ENCODE measurements at regions not wholly inside any gene's neighbourhood (a gene's known extent, or its start where the extent isn't known, plus 50 kb on each side); places are given as distances from the start of the nearest gene placed in this dataset.

- no peak overlapping the region for H2BK5ac ChIP-seq (ENCODE audit: low read depth, low read length)
- H2BK15ac ChIP-seq (ENCODE audit: low read length), result no peak overlapping the region
- H3K9me3 ChIP-seq (ENCODE audit: insufficient read depth in 2 of 2, low read depth in 1 of 2, low read length in 1 of 2), result no peaks in the 10 kb centered on the region
- H4K5ac ChIP-seq (ENCODE audit: insufficient read length, low read depth, low read length), result no peak overlapping the region
- H3K4me3 ChIP-seq (ENCODE audit: extremely low read depth in 1 of 4, insufficient read depth in 2 of 4, low read depth in 3 of 4, low read length in 4 of 4), result no peak overlapping the region
- H4K8ac ChIP-seq (ENCODE audit: extremely low read depth, insufficient read depth, low read length), result no peak overlapping the region
- no peak overlapping the region for H3K4me2 ChIP-seq (ENCODE audit: insufficient read depth in 1 of 2, low read depth in 2 of 2, low read length in 2 of 2)
- FAIRE-seq (no peak), DNase-seq (ENCODE audit: low read depth in 1 of 2, low spot score in 2 of 2) (no peak)
- ChIA-PET CTCF (ENCODE audit: partially characterized antibody) (no interaction called here), POLR2A (ENCODE audit: partially characterized antibody) (no interaction called here)
- no peak overlapping the region for H3K9ac ChIP-seq (replicated peaks in 1 of 4; ENCODE audit: extremely low read depth in 1 of 4, low read depth in 3 of 4, low read length in 3 of 4)
- no peak overlapping the region for H2BK12ac ChIP-seq (ENCODE audit: low read depth, low read length)
- no peak overlapping the region for H3K14ac ChIP-seq (ENCODE audit: insufficient read length)
- no peak overlapping the region for H3K27ac ChIP-seq (ENCODE audit: low read depth, low read length)
- H3K36me3 ChIP-seq (ENCODE audit: control insufficient read depth in 2 of 4, insufficient read depth in 4 of 4, low read length in 3 of 4), result no peaks in the 10 kb centered on the region
- H4K91ac ChIP-seq (replicated peaks; ENCODE audit: insufficient read length, low read length), result no peak overlapping the region
- no peaks in the 10 kb centered on the region for H3K4me1 ChIP-seq (replicated peaks in 1 of 4; ENCODE audit: control insufficient read depth in 3 of 4, insufficient read depth in 4 of 4, low read length in 3 of 4)
- H2BK120ac ChIP-seq (replicated peaks; ENCODE audit: low read depth, low read length), result no peak overlapping the region
- H2AFZ ChIP-seq (ENCODE audit: low read length), result no peak overlapping the region
- WGBS, 2 experiments (ENCODE audit: extremely low coverage in 1 of 2, insufficient coverage in 1 of 2, insufficient read length in 1 of 2, insufficient replicate concordance in 2 of 2, low coverage in 1 of 2, low lambda C conversion rate in 2 of 2, missing lambda C conversion rate in 1 of 2), result 88% methylated on average over 3 of the region's 3 CpGs; no CpG with 5 or more reads in 1 of the 2 experiments
- no peaks in the 10 kb centered on the region for H3K79me1 ChIP-seq (ENCODE audit: low read depth, low read length)
- H3K79me2 ChIP-seq (ENCODE audit: control insufficient read depth in 1 of 2, insufficient read depth in 2 of 2, low read length in 2 of 2), result no peaks in the 10 kb centered on the region
- no peak overlapping the region for H2BK20ac ChIP-seq (ENCODE audit: low read length)
- no peak for TF ChIP-seq TBP (IDR thresholded peaks at IDR 0.05; ENCODE audit: low read depth, low read length)
- no peak for TF ChIP-seq NANOG (IDR thresholded peaks at IDR 0.05; ENCODE audit: insufficient read depth, low read depth, low read length, poor library complexity, severe bottlenecking)
- TF ChIP-seq, protein P1, sequence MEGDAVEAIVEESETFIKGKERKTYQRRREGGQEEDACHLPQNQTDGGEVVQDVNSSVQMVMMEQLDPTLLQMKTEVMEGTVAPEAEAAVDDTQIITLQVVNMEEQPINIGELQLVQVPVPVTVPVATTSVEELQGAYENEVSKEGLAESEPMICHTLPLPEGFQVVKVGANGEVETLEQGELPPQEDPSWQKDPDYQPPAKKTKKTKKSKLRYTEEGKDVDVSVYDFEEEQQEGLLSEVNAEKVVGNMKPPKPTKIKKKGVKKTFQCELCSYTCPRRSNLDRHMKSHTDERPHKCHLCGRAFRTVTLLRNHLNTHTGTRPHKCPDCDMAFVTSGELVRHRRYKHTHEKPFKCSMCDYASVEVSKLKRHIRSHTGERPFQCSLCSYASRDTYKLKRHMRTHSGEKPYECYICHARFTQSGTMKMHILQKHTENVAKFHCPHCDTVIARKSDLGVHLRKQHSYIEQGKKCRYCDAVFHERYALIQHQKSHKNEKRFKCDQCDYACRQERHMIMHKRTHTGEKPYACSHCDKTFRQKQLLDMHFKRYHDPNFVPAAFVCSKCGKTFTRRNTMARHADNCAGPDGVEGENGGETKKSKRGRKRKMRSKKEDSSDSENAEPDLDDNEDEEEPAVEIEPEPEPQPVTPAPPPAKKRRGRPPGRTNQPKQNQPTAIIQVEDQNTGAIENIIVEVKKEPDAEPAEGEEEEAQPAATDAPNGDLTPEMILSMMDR (IDR thresholded peaks at IDR 0.05; ENCODE audit: control extremely low read depth in 1 of 3, insufficient read depth in 1 of 3, low read depth in 1 of 3, low read length in 3 of 3), result no peak
- TF ChIP-seq TAF1 (IDR thresholded peaks at IDR 0.05; ENCODE audit: low read depth, low read length), result no peak
- no peak for TF ChIP-seq ASH2L (IDR thresholded peaks at IDR 0.05; ENCODE audit: low read length)
- no peak for TF ChIP-seq SIRT6 (IDR thresholded peaks at IDR 0.05; ENCODE audit: low read length)
- no peak for TF ChIP-seq HDAC2 (IDR thresholded peaks at IDR 0.05; ENCODE audit: borderline replicate concordance in 1 of 2, low read depth in 2 of 2, low read length in 2 of 2)
- TF ChIP-seq RFX5 (IDR thresholded peaks at IDR 0.05; ENCODE audit: borderline replicate concordance, low read depth, low read length), result no peak
- no peak for TF ChIP-seq EP300 (IDR thresholded peaks at IDR 0.05; ENCODE audit: borderline replicate concordance in 1 of 2, low read depth in 2 of 2, low read length in 2 of 2)
- TF ChIP-seq NRF1 (IDR thresholded peaks at IDR 0.05; ENCODE audit: low read depth, low read length), result no peak
- no peak for TF ChIP-seq CBX5 (IDR thresholded peaks at IDR 0.05; ENCODE audit: low read depth, low read length)
- TF ChIP-seq YY1 (IDR thresholded peaks at IDR 0.05; ENCODE audit: low read depth, low read length), result no peak
- no peak for TF ChIP-seq SP1 (IDR thresholded peaks at IDR 0.05; ENCODE audit: low read depth, low read length)
- no peak overlapping the region for H3K18ac ChIP-seq (ENCODE audit: extremely low read depth, low read length)
- no peak overlapping the region for H2AK5ac ChIP-seq (ENCODE audit: low read depth, low read length)
- H3K56ac ChIP-seq (replicated peaks; ENCODE audit: insufficient read length, low read depth, low read length), result no peak overlapping the region
- no peak overlapping the region for H3K23ac ChIP-seq (ENCODE audit: insufficient read length)
- no peak overlapping the region for H3K4ac ChIP-seq (replicated peaks; ENCODE audit: insufficient read length, low read depth, low read length)
- no peaks in the 10 kb centered on the region; the same call in 1 of the 2 replicates for H3K23me2 ChIP-seq (ENCODE audit: low read depth, low read length)
- peaks cover 0 to 1% (median 0%) of the 10 kb centered on the region in 4 experiments; a peak in 1 of 7 replicates for H3K27me3 ChIP-seq (replicated peaks in 1 of 4; ENCODE audit: control insufficient read depth in 3 of 4, extremely low read depth in 1 of 4, insufficient read depth in 3 of 4, low read length in 3 of 4)
- no peaks in the 10 kb centered on the region for H4K20me1 ChIP-seq (replicated peaks in 1 of 2; ENCODE audit: control insufficient read depth in 1 of 2, insufficient read depth in 2 of 2, low read length in 2 of 2)
Measured at GRCh38 chr6:145224450-145224849, 510.9 kb downstream of the EPM2A start.

All from H1 (cell line).